GM12891 (cell line): ENCODE measurements at regions not wholly inside any gene's neighbourhood (a gene's known extent, or its start where the extent isn't known, plus 50 kb on each side); places are given as distances from the start of the nearest gene placed in this dataset.

ENCODE experiments used
- DNase-seq: peaks from one replicate; pipeline ENCODE4 v3.0.0; 2011; ENCODE audit warnings: low spot score; ENCODE audit not compliant: insufficient read length
- FAIRE-seq: peaks from 2 replicates; lab custom pipeline; 2011; peaks lifted over from hg19 to GRCh38; lab: Jason Lieb, UNC
- PAX5 ChIP-seq: IDR thresholded peaks from 2 replicates; pipeline ENCODE4 v1.6.1; 2011; ENCODE audit warnings: low read length, moderate library complexity, mild to moderate bottlenecking; ENCODE audit not compliant: insufficient read depth, severe bottlenecking
- POLR2A ChIP-seq: IDR thresholded peaks from 2 replicates; pipeline ENCODE4 v1.6.1; 2011; ENCODE audit warnings: low read depth, low read length, control low read depth
- POLR2AphosphoS5 ChIP-seq: IDR thresholded peaks from 2 replicates; pipeline ENCODE4 v1.6.1; 2011; ENCODE audit warnings: low read depth, low read length, control low read depth
- POU2F2 ChIP-seq: IDR thresholded peaks from 2 replicates; pipeline ENCODE4 v1.6.1; 2011; ENCODE audit warnings: low read depth, mild to moderate bottlenecking, control low read depth, low read length, moderate library complexity
- SPI1 ChIP-seq: IDR thresholded peaks from 2 replicates; pipeline ENCODE4 v1.6.1; 2011; ENCODE audit warnings: low read depth, low read length, control low read depth
- TAF1 ChIP-seq: IDR thresholded peaks from 2 replicates; pipeline ENCODE4 v1.6.1; 2011; ENCODE audit warnings: low read depth, low read length, control low read depth

DNA sequence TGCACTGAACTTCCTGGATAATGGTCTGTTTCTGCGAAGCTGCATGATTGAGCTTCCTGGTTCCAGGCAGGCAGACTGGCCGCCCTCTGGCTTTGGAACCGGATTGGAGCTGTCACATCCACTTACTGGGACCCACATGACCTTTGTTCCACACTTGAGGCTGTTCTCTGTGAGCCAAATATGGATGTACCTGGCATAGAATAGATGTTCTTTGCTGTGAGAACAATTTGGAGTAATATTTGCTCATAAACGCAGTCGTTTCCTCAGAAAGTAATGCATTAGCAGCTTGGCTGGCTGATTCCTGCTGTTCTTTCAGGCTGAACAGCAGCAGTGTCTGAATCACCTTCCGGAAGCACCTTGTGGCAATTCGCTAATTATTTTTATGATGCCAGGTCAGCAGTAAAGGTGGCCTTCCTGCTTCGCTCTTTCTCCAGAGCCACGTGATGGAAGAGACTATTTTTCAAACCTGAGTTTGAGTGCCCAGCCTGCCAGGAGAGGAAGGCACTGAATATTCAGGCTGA lies 78.1 kb upstream of the BOD1L1 start:
- FAIRE-seq = no peak
- no peak for TF ChIP-seq POLR2AphosphoS5
- TF ChIP-seq PAX5 = no peak
- no peak for TF ChIP-seq TAF1
- TF ChIP-seq SPI1 = no peak
- no peak for TF ChIP-seq POLR2A
- no peak for TF ChIP-seq POU2F2

DNA sequence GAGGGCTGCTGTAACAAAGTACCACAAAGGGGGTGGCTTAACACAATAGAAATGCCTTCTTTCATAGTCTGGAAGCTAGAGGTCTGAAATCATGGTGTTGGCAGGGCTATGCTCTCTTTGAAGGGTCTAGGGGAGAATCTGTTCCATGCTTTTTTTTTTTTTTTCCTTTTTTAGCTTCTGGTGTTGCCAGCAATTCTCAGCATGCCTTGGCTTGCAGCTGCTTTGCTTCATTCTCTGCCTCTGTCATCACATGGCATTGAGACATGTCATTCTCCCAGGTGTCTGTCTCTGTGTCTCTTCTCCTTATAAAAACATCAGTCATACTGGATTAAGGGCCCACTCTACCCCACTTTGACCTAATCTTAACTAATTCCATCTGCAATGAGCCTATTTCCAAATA lies 78.6 kb upstream of the BOD1L1 start:
- no peak for TF ChIP-seq SPI1
- no peak for TF ChIP-seq POLR2A
- TF ChIP-seq PAX5 = no peak
- TF ChIP-seq POU2F2 = no peak
- no peak for TF ChIP-seq POLR2AphosphoS5
- DNase-seq = no peak
- FAIRE-seq = no peak

More for the DNA sequence above, 78.1 kb upstream of the BOD1L1 start:
- no peak for DNase-seq

GRCh38 chr4:13706716-13707115 lies 79.2 kb upstream of the BOD1L1 start:
- DNase-seq = no peak
- TF ChIP-seq POLR2A (no peak), SPI1 (no peak), TAF1 (no peak), PAX5 (no peak), POLR2AphosphoS5 (no peak), POU2F2 (no peak)
- no peak for FAIRE-seq

DNA sequence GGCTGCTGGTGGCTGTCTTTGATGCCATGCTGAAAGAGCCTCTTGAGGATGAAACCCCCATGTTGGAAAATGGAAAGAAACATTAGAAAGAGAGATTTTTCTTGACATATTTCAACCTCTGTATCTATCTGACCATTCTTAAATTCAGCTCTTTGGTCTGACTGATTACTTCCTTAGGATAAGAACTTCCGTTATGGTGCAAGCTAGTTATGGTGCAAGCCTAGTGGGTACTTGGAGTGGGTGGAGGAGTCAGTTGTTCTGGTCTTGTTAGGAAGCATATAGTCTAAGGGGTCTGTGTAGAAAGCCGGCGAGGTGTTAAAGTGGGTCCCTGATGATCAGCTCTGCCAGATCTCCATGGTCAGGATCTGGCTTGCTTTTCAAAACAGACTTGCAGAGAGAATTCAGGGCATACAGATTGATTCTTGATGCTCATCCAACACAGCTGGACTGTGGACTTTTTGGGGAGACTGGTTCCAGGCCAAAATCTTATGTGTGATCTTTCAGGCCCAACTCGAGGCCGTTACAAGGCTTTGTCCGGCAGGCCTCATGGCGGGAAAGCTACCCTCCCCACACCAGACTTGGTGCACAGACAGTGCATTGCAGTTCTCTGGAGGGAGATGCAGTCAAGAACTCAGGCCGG lies 82.8 kb upstream of the BOD1L1 start:
- no peak for DNase-seq
- FAIRE-seq = no peak
- no peak for TF ChIP-seq POU2F2
- no peak for TF ChIP-seq TAF1
- no peak for TF ChIP-seq SPI1
- no peak for TF ChIP-seq PAX5
- TF ChIP-seq POLR2AphosphoS5 = no peak
- no peak for TF ChIP-seq POLR2A

- TF ChIP-seq SPI1 (no peak), PAX5 (no peak), POLR2AphosphoS5 (no peak), POLR2A (no peak), POU2F2 (no peak), TAF1 (no peak)
- DNase-seq (no peak), FAIRE-seq (no peak)
These were observed 83.8 kb upstream of the BOD1L1 start for GRCh38 chr4:13711233-13711785.

DNA sequence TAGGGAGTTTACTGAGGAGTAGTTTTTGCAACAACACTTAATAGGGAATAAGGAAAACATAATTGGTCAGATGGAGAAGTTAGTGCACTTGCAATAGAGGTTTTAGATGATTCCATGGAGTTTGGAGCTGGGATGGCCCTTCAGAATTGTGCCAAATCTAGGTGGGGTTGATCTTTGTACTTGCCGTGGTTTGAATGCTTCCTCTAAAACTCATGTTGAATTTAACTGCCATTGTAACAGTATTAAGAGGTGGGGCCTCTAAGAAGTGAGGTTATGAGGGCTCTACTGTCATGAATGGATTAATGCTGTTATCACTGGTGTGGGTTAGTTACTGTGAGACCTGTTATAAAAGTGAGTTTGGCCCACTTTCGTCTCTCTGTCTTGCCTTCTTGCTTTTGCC lies 94.4 kb upstream of the BOD1L1 start:
- FAIRE-seq (no peak), DNase-seq (no peak)
- TF ChIP-seq POLR2AphosphoS5 (no peak), TAF1 (no peak), SPI1 (no peak), POLR2A (no peak), POU2F2 (no peak)

GRCh38 chr4:13722649-13723048 lies 95.1 kb upstream of the BOD1L1 start:
- DNase-seq = no peak
- no peak for FAIRE-seq
- TF ChIP-seq SPI1 (no peak), TAF1 (no peak), POLR2AphosphoS5 (no peak), POU2F2 (no peak), PAX5 (no peak), POLR2A (no peak)

DNA sequence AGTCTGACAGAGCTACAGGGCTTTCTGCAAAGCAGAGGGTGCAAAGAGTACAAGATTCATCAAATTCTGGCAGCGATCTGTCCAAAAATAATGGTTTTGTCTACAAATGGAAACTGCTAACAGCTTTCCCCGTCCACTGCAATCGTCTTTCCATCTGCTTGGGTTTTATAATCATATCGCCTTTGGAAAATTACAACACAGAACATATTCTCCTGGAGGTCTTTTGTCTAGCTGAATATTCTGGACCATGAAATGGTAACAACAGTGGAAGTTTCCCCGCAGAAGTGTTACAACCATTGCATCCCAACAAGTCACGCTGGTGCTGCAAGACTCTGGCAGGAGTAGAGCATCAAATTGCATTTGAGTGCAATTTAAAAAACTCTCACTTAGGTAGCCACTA lies 101.2 kb upstream of the BOD1L1 start:
- DNase-seq (no peak), FAIRE-seq (no peak)
- TF ChIP-seq POLR2AphosphoS5 = no peak

DNA sequence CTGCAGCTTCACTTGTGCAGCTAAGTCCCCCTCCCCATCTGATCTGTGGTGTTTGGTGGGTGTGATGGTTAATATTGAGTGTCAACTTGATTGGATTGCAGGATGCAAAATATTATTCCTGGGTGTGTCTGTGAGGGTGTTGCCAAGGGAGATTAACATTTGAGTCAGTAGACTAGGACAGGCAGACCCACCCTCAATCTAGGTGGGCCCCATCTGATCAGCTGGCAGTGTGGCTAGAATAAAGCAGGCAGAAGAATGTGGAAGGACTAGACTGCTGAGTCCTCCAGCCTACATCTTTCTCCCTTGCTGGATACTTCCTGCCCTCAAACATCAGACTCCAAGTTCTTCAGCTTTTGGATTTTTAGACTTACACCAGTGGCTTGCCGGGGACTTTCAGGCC lies 103.5 kb upstream of the BOD1L1 start:
- DNase-seq (no peak), FAIRE-seq (no peak)
- TF ChIP-seq SPI1 = no peak
- no peak for TF ChIP-seq PAX5
- no peak for TF ChIP-seq POLR2AphosphoS5
- TF ChIP-seq POLR2A = no peak
- no peak for TF ChIP-seq POU2F2
- TF ChIP-seq TAF1 = no peak

DNA sequence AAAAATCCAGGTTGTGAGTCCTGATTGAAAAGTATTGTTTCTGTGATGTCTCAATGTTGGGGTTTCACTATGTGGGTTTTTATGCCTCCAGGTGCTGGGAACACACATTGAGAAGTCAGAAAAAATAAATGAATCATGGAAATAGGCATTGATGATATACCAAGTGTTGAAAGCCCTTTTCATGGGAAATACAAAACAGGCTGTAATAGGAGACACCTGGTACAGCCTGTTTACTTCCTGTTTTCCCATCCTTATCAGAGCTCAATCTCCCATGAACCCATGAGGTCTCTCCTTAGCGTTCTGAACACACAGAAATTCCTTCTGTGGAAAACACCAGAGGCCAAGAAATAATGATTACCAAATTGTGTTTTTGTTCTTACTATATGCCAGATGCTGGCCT lies 106.3 kb upstream of the BOD1L1 start:
- DNase-seq (no peak), FAIRE-seq (no peak)
- TF ChIP-seq POLR2AphosphoS5 (no peak), POU2F2 (no peak), TAF1 (no peak), SPI1 (no peak), PAX5 (no peak), POLR2A (no peak)
